ENCODE measurements at regions not wholly inside any gene's neighbourhood (a gene's known extent, or its start where the extent isn't known, plus 50 kb on each side); places are given as distances from the start of the nearest gene placed in this dataset.

- no peak for TF ChIP-seq CTCF (IDR thresholded peaks at IDR 0.05)
Measured at GRCh38 chr16:52114379-52114778, 432.6 kb downstream of the TOX3 start.

GRCh38 chr16:52113533-52114183, 433.3 kb downstream of the TOX3 start:
- no peak for TF ChIP-seq CTCF (IDR thresholded peaks at IDR 0.05)

- no peak for TF ChIP-seq CTCF (IDR thresholded peaks at IDR 0.05)
Measured at GRCh38 chr16:52103791-52104190, 443.2 kb downstream of the TOX3 start.

- no peak for TF ChIP-seq CTCF (IDR thresholded peaks at IDR 0.05)
Measured at GRCh38 chr16:52101246-52101645, 445.7 kb downstream of the TOX3 start.

GRCh38 chr16:52099382-52099781, 447.6 kb downstream of the TOX3 start:
- no peak for TF ChIP-seq CTCF (IDR thresholded peaks at IDR 0.05)

GRCh38 chr16:52095471-52095870, 451.5 kb downstream of the TOX3 start:
- no peak for TF ChIP-seq CTCF (IDR thresholded peaks at IDR 0.05)

GRCh38 chr16:52092126-52092525, 454.8 kb downstream of the TOX3 start:
- no peak for TF ChIP-seq CTCF (IDR thresholded peaks at IDR 0.05)

- TF ChIP-seq CTCF (IDR thresholded peaks at IDR 0.05) = no peak
Measured at GRCh38 chr16:52090080-52090479, 456.9 kb downstream of the TOX3 start.

All from LNCAP (cell line).